ENCODE measurements at regions not wholly inside any gene's neighbourhood (a gene's known extent, or its start where the extent isn't known, plus 50 kb on each side); places are given as distances from the start of the nearest gene placed in this dataset.

DNA sequence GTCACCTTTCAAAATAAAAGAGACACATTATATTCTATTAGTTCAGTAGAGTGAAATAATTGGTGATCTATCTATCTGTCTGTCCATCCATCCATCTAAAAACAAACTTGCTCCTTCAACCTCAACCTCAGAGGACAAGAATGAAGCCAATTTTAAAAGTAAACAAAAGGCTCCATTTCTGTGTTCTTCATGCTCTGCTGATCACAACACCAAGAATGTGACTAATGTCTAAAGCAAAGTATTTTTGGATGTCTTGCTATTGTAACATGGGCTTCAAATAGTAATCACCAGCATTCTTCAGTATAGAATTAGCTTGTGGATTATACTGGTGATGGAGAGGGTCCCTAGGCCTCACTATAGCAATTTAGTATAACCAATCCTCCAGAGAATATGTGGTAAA, 1304.4 kb downstream of the MAT2B start:
- no peak for DNase-seq (ENCODE audit: low read depth)

DNA sequence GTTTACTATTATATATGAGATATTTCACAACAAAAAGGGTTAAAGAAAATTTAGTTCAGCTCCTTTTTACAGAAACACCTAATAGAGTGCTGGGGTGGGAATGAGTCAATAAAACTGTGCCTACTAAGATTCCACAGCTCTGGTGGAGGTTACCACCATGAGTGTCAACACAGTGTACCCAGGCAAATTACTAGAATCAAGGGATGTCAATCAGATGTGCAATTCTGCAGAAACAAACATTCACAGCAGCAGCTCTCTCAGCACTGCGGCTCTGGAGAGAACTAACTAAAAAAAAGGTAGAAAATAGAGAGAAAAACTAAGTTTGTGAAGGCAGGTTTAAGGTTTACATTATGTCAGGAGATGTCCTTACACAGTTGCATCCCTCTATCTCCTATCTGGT, 1313.0 kb downstream of the MAT2B start:
- no peak for DNase-seq (ENCODE audit: low read depth)

DNA sequence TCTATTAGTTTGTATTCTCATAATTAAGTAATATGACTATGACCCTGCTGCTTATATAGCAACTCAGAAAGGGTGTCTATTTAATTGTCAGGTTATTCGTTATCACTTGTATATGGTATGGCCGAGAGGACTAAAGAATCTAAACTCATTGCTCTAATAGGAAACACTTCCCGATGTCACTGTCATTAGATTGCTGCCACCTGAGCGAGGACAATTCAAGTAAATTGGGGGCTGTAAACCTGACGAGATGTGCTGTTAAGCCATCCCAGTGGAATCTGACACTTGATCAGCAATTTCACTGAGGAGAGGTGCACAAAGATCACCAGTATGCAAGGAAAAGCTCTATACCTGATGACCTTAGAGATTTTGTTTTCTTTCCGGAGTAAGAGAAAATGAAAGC, 1319.3 kb downstream of the MAT2B start:
- no peak for DNase-seq (ENCODE audit: low read depth)

DNA sequence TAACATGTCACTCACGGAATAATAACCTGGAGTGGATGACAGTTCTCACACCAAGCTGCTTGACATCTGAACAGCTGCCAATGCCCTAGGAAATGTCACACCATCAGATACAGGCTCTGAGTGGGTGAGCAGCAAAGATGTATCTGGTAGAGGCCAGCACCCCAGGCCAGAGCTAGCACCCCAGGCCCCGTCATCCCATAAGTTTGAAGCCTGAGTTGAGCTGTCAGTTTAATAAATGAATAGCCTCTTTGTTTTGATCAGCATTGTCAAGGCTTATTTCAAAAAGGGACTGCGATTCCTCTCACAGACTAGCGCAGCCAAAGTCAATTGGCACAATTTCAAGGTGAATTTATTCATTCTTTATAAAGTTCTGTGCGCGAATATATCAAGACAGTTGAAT, 1327.1 kb downstream of the MAT2B start:
- DNase-seq (ENCODE audit: low read depth), result no peak

DNA sequence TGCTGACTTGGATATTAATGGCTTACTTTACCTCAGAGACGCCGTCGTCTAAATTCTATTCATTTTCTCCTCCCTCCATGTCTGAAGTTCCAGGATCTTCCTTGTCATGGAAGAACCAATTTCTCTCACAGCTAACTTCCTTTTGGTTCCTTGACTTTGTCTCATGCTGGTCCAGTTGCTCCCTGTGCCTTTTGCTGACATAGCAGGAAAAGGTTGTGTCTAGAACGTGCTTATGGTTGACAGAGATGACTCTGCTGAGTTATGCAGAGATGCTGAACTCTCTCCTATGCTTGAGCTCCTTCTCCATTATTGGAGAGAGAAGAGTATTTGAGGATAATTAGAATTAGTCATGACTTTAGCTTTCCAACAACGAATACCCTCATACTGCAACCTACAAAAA, 1338.9 kb downstream of the MAT2B start:
- no peak for DNase-seq (ENCODE audit: low read depth)

DNA sequence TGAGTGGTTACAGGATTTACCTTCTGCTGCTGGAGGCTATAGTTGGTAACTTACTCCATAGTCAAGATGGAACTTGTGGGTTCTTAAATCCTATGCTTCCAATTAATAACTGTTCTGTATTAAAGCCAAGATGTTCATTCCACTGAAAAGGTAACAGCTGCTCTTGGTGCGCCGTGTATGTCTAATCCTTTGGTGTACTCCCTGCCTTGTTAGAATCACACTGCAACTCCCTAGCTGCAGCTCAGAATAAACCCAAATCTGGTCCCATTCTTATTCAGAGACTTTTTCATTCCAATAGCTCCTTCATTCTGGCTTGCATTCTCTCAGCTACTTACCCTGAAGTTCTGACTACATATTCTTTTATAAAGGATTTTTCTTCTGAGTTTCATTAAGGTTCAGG, 1355.5 kb downstream of the MAT2B start:
- no peak for DNase-seq (ENCODE audit: low read depth)

DNA sequence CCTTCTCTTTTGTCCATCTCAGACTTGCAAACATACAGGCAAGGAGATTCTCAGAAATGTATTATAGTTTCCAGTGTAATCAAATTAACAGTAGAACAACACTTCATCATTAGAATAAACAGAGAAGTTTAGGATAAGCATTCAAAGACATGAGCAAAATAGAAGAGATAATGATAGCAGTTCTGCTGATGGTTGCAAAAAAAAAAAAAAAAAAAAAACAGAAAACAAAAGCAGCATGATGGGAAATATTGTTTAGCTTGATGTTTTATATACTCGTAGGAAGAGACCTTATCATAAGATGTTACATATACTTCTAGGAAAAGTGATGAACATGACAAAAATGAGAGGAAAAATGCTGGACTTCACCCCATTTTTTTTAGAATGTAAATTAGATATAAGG, 1356.2 kb downstream of the MAT2B start:
- no peak for DNase-seq (ENCODE audit: low read depth)

DNA sequence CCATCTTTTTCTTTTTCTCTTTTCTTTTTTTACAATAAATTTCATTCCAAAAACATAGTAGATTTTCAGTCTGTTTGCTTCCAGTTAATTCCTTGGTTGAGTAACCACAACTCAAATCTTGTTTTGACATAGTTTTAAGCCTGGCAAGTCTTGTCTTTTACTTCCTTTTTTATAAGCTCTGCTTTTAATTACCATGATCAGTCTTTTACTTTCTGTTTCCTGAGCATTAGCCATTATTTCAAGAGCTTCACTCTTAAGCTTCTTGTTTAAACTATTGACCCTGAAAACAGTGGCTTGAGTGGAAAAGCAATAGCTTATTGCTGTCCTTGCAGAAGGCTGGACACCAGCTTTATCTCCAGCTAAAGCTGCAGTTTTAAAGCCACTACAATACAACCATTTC, 1363.3 kb downstream of the MAT2B start:
- no peak for DNase-seq (ENCODE audit: low read depth)

DNA sequence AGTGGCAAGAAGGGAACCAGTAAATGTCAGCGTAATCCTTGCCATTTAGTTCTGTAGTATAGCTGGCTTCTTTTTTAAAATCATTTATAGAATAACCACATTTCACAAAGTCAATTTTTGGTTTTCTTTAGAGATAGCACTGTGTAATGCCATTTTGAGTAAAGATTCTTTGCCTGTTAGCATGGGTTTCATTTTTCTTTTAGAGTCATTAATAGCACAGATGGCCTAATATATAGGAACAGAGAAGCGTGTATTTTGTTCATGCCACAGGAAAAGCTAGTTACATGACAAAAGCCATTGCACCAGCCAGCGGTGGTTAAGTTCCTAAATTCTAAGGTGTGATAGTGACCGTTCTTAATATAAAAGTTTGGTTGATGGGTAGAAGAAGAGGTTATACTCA, 1363.9 kb downstream of the MAT2B start:
- DNase-seq (ENCODE audit: low read depth), result no peak

DNA sequence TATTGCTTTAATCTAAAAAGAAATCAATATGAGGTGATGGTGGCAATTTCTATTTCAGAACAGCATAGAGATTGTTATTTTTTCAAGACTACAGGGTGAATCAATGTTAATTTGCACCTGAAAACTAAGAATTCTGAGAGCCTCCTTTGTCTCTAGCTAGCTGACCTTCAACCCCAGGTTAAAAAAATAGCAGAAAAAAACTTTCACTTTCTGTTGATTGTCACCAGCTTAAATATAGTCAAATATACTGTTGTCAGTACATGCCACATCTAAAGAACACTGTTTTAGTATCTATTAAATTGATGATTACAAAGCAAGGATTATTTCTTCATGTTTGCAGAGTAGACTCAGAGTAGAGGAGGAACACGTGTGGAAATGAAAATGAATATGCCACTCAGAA, 1371.4 kb downstream of the MAT2B start:
- no peak for DNase-seq (ENCODE audit: low read depth)

DNA sequence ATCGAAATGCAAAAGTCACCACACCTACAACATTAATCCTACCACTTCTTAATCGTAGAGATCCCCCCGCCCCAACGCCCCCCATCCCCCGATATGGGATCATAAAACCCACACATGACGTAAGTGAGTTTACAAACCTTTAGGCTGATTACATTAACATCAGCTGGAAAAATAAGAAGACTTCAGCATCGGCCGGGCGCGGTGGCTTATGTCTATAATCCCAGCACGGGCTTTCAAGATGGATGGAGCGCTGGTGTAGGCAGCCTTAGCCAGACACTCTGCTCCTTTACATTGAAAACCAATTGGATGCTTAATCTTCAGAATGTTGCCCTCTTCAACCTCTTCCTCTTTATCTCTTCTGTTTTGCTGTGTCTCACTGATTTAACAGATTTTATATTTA, 1376.0 kb downstream of the MAT2B start:
- DNase-seq (ENCODE audit: low read depth), result no peak

DNA sequence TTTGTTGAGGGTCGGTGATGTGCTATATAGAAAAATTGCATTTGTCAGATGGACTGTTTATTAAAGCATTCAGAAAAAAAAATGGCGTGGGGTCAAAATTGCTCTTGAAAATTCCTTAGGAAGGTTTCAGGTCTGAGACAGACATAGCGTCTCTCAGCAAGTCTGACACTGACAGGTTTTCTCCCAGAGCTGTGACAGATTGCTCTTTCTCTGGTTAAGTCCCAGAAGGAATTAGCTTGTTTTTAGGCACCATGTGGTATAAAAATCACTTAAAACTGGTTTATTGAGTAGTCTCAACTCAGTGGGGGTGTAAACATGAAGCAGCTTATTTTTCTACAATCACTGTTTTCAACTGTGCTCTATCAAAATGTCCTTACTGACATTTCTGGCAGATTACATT, 1379.8 kb downstream of the MAT2B start:
- no peak for DNase-seq (ENCODE audit: low read depth)

DNA sequence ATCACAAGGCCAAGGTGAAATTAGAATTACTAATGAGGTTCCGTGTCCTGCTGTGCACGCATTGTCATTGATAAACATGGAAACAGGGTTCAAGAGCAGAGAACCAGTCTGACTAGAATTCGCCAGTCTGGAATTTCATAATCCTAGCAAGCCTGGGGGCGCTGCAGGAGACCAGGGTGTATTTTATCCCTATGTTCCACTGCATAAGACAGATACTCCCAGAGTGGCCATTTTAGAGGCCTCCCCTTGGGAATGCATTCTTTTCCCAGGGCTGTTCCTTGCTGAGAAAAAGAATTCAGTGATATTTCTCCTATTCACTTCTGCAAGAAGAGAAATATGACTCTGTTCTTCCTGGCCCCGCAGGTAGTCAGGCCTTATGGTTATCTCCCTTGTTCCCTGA, 1387.7 kb downstream of the MAT2B start:
- DNase-seq (ENCODE audit: low read depth), result no peak

DNA sequence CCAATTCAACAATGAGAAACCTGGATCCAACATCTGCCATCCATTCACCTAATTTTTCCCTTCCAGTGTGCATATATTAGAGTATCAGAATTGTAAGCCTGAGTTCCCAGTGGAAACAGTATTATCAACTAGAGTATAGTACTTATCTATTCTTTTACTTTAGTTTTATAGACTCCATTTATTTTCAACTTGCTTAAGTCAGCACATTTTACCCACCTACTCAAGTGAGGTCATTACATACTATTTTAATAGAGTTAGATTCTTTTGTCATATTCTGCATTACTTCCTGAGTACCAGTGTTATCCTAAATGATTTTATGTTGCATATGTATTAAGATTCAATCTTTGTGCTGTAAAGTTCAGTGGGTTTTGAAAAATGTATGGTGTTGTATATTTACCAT, 1393.3 kb downstream of the MAT2B start:
- DNase-seq (ENCODE audit: low read depth), result no peak

DNA sequence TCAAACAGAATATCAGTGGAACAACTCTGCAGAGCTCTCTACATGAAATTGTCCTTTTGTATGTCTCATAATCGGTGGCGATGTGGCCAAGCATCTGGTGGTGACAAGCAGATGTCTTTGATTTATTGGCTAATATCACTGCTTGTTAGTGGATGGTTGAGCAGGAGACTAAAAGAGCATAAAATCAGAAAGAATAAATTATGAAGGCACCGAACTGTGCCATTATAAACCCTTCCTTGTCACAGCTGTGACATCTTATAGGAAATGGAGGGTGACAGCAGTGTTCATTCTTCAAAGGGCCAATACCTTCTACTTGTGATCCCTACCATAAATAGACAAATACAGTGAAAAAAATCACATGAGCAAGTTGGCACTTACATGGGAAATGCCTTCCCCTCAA, 1404.3 kb downstream of the MAT2B start:
- no peak for DNase-seq (ENCODE audit: low read depth)

DNA sequence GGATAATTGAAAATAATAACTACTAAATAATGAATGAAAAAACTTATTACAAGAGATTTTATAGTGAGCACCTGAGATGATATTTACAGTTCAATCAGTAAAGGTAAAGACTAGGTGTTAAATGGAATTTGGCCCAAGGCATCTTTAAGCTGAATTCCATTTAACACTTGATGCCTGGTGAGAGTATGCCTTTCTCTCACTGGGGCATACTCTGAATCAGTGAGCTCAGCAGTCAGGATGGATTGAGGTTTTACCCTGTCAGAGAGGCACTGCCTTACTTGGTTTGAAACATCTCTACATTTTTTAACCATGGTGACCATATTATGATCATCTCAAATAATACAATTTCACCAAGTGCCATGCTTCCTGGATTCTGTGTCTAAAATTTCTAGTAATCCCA, 1416.3 kb downstream of the MAT2B start:
- DNase-seq (ENCODE audit: low read depth), result no peak

DNA sequence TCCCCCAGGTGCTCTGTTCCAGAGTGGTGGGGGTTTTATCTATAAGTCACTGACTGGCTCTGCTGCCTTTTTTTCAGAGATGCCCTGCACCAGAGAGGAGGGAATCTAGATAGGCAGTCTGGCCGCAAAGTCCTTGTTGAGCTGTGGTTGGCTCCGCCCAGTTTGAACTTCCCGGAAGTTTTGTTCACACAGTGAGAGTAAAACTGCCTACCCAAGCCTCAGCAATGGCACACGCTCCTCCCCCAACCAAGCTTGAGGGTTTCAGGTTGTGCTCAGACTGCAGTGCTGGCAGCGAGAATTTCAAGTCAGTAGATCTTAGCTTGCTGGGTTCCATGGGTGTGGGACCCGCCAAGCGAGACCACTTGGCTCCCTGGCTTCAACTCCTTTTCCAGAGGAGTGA, 1428.6 kb downstream of the MAT2B start:
- no peak for DNase-seq (ENCODE audit: low read depth)

DNA sequence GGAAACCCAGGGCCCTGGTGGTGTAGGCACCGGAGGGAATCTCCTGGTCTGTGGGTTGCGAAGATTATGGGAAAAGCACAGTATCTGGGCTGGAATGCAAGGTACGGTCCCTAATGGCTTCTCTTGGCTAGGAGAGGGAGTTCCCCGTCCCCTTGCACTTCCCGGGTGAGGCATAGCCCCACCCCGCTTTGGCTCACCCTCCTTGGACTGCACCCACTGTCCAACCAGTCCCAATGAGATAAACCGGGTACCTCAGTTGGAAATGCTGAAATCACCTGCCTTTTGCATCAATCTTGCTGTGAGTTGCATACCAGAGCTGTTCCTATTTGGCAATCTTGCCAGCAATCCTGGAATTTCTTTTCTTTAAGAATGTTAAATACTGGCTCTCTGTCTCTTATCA, 1429.1 kb downstream of the MAT2B start:
- no peak for DNase-seq (ENCODE audit: low read depth)

DNA sequence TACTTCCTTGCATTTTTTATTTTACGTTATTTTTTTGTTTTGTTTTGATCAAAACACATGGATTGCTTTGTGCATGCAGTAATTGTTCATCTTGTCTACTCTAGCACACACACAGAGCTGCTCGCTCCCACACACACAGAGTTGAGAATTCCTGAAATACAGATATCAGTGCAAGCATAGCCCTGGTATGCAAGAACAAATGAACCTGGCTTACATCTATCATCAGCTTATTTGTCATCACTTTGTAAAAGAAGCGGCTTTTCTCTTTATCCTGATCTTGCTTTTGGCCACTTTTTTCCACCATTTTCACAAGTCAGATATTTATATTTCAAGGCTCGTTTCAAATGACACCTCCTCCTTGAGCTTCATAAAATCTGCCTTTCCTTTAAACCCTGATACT, 1435.7 kb downstream of the MAT2B start:
- DNase-seq (ENCODE audit: low read depth), result no peak

DNA sequence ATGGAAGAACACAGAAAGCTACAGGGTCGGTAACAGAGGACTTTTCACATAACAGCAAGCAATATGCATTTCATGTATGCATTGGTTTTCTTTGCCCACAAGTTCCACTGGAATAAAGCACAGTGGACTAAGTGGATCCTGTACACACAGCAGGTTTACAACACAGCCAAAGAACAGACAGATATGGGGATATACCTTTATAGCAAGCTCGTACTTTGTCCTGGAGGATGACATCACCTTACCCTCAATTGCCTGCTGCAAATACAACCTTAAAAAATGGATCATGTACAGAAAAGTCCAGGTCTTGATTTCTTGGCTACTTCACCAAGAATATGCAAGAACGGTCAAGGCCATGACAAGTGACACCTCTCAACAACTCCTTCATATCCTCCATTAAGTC, 1445.5 kb downstream of the MAT2B start:
- DNase-seq (ENCODE audit: low read depth), result no peak

DNA sequence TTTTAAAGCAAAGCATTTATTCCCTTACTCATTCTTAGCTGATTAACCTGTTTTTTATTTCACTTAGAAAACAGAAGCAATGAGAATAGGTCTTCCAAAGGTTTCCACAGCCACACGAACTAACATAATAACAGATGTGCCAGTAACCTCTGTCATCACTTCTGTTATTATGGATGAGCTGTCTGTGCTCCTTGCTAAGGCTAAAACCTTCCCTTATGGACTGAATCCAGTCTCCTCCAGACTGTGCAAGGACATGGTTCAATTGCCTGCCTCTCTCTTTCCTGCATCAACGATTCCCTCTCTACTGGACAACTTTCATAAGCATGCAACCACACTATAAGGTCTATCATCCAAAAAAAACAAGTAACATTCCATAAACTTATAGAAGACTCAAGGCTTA, 1446.2 kb downstream of the MAT2B start:
- DNase-seq (ENCODE audit: low read depth), result no peak

DNA sequence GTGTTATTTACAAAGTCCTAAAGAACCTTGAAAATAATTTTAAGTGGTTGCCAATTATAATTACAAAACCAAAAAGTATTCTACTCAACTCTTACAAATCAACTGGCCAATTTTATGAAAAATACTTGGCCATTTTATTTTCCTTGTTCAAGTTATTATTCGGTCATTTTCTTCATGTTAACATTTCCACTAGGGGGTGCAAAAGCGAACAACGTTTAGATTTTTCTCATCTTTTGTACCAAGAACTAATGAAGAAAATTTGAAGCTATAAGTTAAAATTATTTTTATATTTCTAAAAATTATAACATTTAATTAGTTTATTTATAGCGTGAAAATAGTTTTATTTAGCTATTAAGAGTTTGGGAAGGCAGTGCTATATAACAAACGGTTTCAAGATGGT, 1453.3 kb downstream of the MAT2B start:
- DNase-seq (ENCODE audit: low read depth), result no peak

DNA sequence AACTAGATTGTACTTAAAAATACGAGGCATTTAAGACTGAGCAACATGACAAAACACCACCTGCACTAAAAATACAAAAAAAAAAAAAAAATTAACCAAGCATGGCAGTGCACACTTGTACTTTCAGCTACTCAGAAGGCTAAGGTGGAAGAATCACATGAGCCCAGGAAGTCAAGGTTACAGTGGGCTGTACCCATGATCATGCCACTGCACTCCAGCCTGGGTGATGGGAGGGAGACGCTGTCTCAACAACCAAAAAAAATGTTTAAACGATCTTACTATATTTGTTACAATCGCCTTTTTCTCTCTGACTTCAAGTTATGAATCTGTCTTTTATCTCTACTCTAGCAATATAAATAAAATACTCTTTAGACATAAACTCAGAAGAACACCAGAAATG, 1454.3 kb downstream of the MAT2B start:
- no peak for DNase-seq (ENCODE audit: low read depth)

DNA sequence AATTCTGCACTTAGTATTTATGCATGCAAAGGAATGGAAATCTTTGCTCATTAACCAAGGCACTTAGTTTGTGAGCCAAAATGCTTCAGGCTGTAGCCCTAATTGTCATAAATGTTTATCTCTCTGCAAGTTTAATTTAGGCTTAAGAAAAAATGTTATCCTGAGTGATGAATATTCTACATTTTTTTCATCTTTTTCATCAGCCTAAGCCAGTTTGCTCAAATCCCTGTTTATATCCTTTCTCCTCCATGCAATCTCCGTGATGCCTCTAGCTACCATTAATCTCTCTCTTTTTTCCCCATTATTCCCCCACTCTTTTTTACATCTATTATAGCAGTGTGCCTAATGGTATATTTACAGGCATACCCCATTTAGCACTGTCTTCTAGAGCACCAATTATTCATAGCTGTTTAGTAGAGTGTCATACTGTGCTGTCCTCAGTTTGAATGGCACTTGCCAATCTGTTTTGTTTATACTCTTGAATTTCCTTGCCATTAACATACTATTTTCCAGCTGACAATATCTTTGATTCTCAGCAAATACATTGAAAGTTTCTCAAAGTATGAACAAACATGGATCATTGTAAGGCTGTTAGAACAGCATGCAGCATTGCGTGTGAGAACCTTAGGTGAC, 1457.0 kb downstream of the MAT2B start:
- DNase-seq (ENCODE audit: low read depth), result no peak

DNA sequence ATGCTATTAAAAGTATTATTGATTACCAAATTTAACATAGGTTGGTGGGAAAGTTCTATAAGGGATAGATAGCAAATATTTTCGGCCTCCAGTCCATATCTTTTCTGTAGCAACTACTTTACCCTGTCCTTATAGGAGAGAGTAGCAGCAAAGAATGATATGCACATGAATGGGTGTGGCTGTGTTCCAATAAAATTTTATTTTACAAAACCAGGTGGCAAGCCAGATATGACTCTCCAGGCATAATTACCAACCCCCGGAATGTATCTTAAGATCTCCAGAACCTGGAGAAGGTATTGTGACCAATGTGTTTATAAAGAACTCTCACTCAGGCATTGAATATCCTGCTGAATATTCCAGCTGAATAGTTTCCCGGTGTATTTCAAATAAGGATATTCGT, 1461.2 kb downstream of the MAT2B start:
- no peak for DNase-seq (ENCODE audit: low read depth)

All from RPMI7951 (cell line).